ENCODE measurements at regions not wholly inside any gene's neighbourhood (a gene's known extent, or its start where the extent isn't known, plus 50 kb on each side); places are given as distances from the start of the nearest gene placed in this dataset.

DNA sequence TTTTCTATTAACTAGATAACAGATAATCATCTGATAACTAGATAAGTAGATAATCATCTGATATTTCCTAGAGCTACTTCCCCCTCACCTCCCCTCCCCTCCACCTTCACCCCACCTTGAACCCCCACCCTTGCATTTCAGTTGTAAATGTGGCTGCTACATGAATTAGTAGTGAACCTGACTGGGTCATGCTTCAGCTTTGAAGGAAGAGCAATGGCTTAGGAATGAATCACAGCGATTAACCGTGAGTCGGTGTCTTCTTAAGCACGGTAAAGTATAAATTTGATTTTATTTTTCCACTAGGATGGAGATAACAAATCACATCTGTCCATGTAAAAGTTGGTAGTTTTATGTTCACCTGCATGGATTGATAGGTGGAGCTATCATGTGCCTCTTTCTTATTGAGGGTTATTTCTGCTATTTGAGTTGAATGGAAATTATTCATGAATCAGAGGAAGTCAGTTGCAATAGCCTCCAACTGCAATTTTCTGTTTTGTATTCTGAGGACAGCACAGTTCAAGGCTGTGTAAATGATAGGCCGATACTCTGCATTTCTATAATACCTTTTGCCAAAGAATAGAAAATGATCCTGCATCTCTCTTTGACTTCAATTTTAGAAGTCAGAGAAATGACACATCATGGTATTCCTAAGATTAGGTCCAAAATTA is 235.0 kb downstream of the PTGER3 start:
- Mint-ChIP-seq H3K4me3 (peak overlapping the region in 1 of 4 donors; percentile 89), H3K36me3 (no peaks in the 10 kb centered on the region), H3K27ac (no peak overlapping the region), H3K27me3 (no peaks in the 10 kb centered on the region), H3K9me3 (peaks cover 0 to 5% (median 0%) of the 10 kb centered on the region in 7 donors), H3K4me1 (no peaks in the 10 kb centered on the region)
- Histone ChIP-seq H3K27ac (ENCODE audit: insufficient read depth, low read length, poor library complexity, severe bottlenecking) (no peak overlapping the region), H3K4me3 (ENCODE audit: low read depth, low read length) (no peak overlapping the region), H3K36me3 (ENCODE audit: control insufficient read depth, insufficient read depth, low read length) (no peaks in the 10 kb centered on the region), H3K9me3 (ENCODE audit: control insufficient read depth in 2 of 2, low read length in 2 of 2) (no peaks in the 10 kb centered on the region), H3K4me1 (ENCODE audit: control insufficient read depth, insufficient read depth, low read length, poor library complexity, severe bottlenecking) (no peaks in the 10 kb centered on the region), H3K27me3 (ENCODE audit: control insufficient read depth, insufficient read depth, low read length) (no peaks in the 10 kb centered on the region)
- DNase-seq (no peak), ATAC-seq (ENCODE audit: low read depth in 2 of 2) (no peak)

DNA sequence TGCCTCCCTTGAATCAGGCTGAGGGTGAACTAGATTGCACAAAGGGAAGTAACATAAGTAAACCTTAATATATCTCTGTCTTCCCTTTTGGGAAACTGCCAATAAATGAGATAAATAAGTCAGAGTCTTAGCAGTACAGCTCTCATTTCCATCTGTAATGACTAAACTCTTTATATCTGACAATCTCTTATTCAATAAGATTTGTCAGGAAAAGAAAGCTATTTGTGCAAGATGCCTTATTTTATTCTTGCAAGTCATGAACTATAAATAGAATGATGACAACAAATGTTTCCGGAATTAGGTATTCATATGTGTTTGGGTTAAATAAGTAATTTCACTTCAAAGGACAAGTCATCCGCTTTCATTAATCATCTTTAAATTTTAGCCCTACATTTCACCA is 229.2 kb downstream of the PTGER3 start:
- no peaks in the 10 kb centered on the region for H3K36me3 ChIP-seq (ENCODE audit: control insufficient read depth, insufficient read depth, low read length)
- no peaks in the 10 kb centered on the region for H3K27me3 ChIP-seq (ENCODE audit: control insufficient read depth, insufficient read depth, low read length)
- Mint-ChIP-seq H3K4me1 (no peaks in the 10 kb centered on the region), H3K27ac (no peak overlapping the region), H3K27me3 (no peaks in the 10 kb centered on the region), H3K4me3 (no peak overlapping the region), H3K36me3 (no peaks in the 10 kb centered on the region), H3K9me3 (peaks cover 0 to 5% (median 1%) of the 10 kb centered on the region in 7 donors)
- no peak overlapping the region for H3K4me3 ChIP-seq (ENCODE audit: low read depth, low read length)
- no peaks in the 10 kb centered on the region for H3K4me1 ChIP-seq (ENCODE audit: control insufficient read depth, insufficient read depth, low read length, poor library complexity, severe bottlenecking)
- ATAC-seq (ENCODE audit: low read depth in 2 of 2) = no peak
- H3K27ac ChIP-seq (ENCODE audit: insufficient read depth, low read length, poor library complexity, severe bottlenecking) = no peak overlapping the region
- DNase-seq = no peak
- no peaks in the 10 kb centered on the region for H3K9me3 ChIP-seq (ENCODE audit: control insufficient read depth in 2 of 2, low read length in 2 of 2)

DNA sequence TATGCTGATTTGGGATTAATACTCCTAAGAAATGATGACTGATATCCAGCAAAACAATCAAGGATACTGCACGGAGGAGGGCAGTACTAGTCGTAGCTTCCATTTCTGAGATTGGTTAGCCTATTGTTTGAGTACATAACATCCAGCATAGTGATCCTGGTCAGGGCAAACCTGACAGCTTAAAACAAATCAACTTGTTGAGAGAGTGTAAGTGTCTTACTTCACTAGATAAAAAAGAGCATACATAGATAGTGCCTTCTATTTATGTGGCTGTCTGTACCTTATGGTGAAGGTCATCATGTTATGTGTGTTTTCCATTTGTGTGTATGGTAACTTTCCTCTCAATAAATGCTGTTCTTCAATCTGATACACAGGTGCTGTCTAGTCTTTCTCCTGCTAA is 228.4 kb downstream of the PTGER3 start:
- Mint-ChIP-seq H3K36me3 (no peaks in the 10 kb centered on the region), H3K4me3 (no peak overlapping the region), H3K27me3 (no peaks in the 10 kb centered on the region), H3K4me1 (no peaks in the 10 kb centered on the region), H3K27ac (no peak overlapping the region), H3K9me3 (peaks cover 0 to 5% (median 1%) of the 10 kb centered on the region in 7 donors)
- no peaks in the 10 kb centered on the region for H3K4me1 ChIP-seq (ENCODE audit: control insufficient read depth, insufficient read depth, low read length, poor library complexity, severe bottlenecking)
- H3K9me3 ChIP-seq (ENCODE audit: control insufficient read depth in 2 of 2, low read length in 2 of 2) = no peaks in the 10 kb centered on the region
- H3K4me3 ChIP-seq (ENCODE audit: low read depth, low read length) = no peak overlapping the region
- no peaks in the 10 kb centered on the region for H3K27me3 ChIP-seq (ENCODE audit: control insufficient read depth, insufficient read depth, low read length)
- no peak overlapping the region for H3K27ac ChIP-seq (ENCODE audit: insufficient read depth, low read length, poor library complexity, severe bottlenecking)
- H3K36me3 ChIP-seq (ENCODE audit: control insufficient read depth, insufficient read depth, low read length) = no peaks in the 10 kb centered on the region
- no peak for DNase-seq
- ATAC-seq (ENCODE audit: low read depth in 2 of 2) = no peak

DNA sequence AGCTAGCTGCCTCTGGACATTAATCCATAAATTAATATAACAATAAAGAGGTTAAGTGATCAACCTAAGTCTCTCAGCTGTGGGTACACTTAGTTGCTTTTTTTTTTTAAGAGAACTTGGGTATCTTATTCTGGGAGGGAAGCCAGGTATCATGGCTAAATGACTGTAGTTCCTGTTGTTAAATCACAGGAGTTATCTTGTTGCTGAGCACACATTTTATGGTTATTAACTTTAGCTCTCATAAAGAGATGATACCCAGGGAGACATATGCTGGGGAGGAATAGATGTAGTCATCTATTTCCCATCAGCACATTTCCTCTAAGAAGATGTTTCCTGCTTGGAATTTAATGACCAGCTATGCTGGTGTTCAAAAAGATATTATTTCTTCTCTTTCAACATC is 227.8 kb downstream of the PTGER3 start:
- Mint-ChIP-seq H3K9me3 (peaks cover 0 to 5% (median 1%) of the 10 kb centered on the region in 7 donors), H3K36me3 (no peaks in the 10 kb centered on the region), H3K27me3 (no peaks in the 10 kb centered on the region), H3K27ac (no peak overlapping the region), H3K4me1 (no peaks in the 10 kb centered on the region), H3K4me3 (no peak overlapping the region)
- H3K36me3 ChIP-seq (ENCODE audit: control insufficient read depth, insufficient read depth, low read length) = no peaks in the 10 kb centered on the region
- H3K4me1 ChIP-seq (ENCODE audit: control insufficient read depth, insufficient read depth, low read length, poor library complexity, severe bottlenecking) = no peaks in the 10 kb centered on the region
- ATAC-seq (ENCODE audit: low read depth in 2 of 2) (no peak), DNase-seq (no peak)
- no peaks in the 10 kb centered on the region for H3K9me3 ChIP-seq (ENCODE audit: control insufficient read depth in 2 of 2, low read length in 2 of 2)
- H3K27me3 ChIP-seq (ENCODE audit: control insufficient read depth, insufficient read depth, low read length) = no peaks in the 10 kb centered on the region
- H3K4me3 ChIP-seq (ENCODE audit: low read depth, low read length) = no peak overlapping the region
- H3K27ac ChIP-seq (ENCODE audit: insufficient read depth, low read length, poor library complexity, severe bottlenecking) = no peak overlapping the region

DNA sequence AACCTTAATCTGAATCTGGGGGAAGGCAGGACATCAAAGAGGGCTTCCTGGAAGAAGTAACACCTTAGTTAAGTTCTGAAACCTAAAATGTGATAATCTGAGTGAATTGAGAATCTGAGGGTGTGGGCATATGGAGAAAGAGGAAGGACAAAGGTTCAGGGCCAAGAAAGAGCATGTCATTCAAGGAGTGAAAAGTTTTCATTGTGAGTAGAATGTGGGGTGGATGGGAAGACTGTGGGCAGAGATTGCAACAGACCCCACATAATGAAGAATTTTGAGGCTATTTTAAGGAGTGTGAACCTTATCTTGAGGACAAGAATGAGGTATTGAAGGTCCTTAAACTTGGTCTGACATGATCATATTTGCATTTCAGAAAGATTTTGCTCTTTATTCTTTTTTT is 227.2 kb downstream of the PTGER3 start:
- H3K27me3 Mint-ChIP-seq = no peaks in the 10 kb centered on the region
- H3K9me3 Mint-ChIP-seq = peaks cover 0 to 9% (median 1%) of the 10 kb centered on the region in 7 donors
- H3K4me1 ChIP-seq (ENCODE audit: control insufficient read depth, insufficient read depth, low read length, poor library complexity, severe bottlenecking) = no peaks in the 10 kb centered on the region
- ATAC-seq (ENCODE audit: low read depth in 2 of 2) (no peak), DNase-seq (no peak)
- H3K27ac Mint-ChIP-seq = no peak overlapping the region
- no peaks in the 10 kb centered on the region for H3K36me3 ChIP-seq (ENCODE audit: control insufficient read depth, insufficient read depth, low read length)
- no peaks in the 10 kb centered on the region for H3K27me3 ChIP-seq (ENCODE audit: control insufficient read depth, insufficient read depth, low read length)
- H3K9me3 ChIP-seq (ENCODE audit: control insufficient read depth in 2 of 2, low read length in 2 of 2) = no peaks in the 10 kb centered on the region
- H3K36me3 Mint-ChIP-seq = no peaks in the 10 kb centered on the region
- H3K27ac ChIP-seq (ENCODE audit: insufficient read depth, low read length, poor library complexity, severe bottlenecking) = no peak overlapping the region
- H3K4me1 Mint-ChIP-seq = no peaks in the 10 kb centered on the region
- H3K4me3 Mint-ChIP-seq = no peak overlapping the region
- no peak overlapping the region for H3K4me3 ChIP-seq (ENCODE audit: low read depth, low read length)

DNA sequence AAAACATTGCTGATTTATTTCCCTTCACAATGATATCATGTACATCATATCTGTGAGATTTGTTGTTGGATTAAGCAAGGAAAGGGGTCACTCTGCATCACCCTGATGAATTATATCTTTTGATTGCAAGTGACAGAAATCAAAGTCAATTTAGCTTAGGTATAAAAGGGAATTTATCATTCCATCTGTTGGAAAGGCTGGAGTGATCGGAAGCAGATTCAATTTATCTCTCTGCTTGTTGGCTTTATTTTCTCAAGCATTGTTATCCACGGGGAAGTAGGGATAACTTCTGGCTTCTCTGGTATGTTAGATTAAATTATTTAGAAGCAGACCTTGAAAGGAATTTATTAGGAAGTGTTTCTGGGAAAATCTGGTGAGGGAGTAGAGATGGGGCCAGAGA is 226.6 kb downstream of the PTGER3 start:
- Mint-ChIP-seq H3K4me3 (no peak overlapping the region), H3K27me3 (no peaks in the 10 kb centered on the region), H3K36me3 (no peaks in the 10 kb centered on the region), H3K9me3 (peaks cover 0 to 9% (median 1%) of the 10 kb centered on the region in 7 donors), H3K4me1 (no peaks in the 10 kb centered on the region), H3K27ac (peak overlapping the region in 1 of 3 donors; percentile 28)
- Histone ChIP-seq H3K4me1 (ENCODE audit: control insufficient read depth, insufficient read depth, low read length, poor library complexity, severe bottlenecking) (no peaks in the 10 kb centered on the region), H3K9me3 (ENCODE audit: control insufficient read depth in 2 of 2, low read length in 2 of 2) (no peaks in the 10 kb centered on the region), H3K27ac (ENCODE audit: insufficient read depth, low read length, poor library complexity, severe bottlenecking) (no peak overlapping the region), H3K27me3 (ENCODE audit: control insufficient read depth, insufficient read depth, low read length) (no peaks in the 10 kb centered on the region), H3K4me3 (ENCODE audit: low read depth, low read length) (no peak overlapping the region), H3K36me3 (ENCODE audit: control insufficient read depth, insufficient read depth, low read length) (no peaks in the 10 kb centered on the region)
- DNase-seq (no peak), ATAC-seq (ENCODE audit: low read depth in 2 of 2) (no peak)

DNA sequence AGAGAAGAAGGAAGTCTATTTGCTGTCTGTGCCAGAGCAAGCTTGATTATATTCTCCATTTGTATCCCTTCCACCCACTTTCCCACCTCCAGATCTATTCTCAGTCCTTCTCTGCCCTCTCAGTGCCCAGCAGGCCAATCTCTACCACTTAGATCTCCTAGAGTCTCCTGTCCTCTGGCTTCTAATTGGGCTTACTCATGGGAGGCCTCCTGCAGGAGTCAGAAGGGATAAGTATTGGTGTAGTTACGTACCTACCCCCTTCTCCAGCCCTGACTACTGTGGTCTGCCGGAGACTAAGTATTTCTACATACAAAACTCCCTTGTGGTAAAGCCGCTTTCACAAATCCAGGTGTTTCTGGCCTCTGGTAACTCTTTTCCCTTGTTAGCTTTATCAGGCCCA is 221.2 kb downstream of the PTGER3 start:
- no peaks in the 10 kb centered on the region for H3K27me3 Mint-ChIP-seq
- ATAC-seq (ENCODE audit: low read depth in 2 of 2) = no peak
- Histone ChIP-seq H3K4me3 (ENCODE audit: low read depth, low read length) (no peak overlapping the region), H3K9me3 (ENCODE audit: control insufficient read depth in 2 of 2, low read length in 2 of 2) (no peaks in the 10 kb centered on the region), H3K27ac (ENCODE audit: insufficient read depth, low read length, poor library complexity, severe bottlenecking) (no peak overlapping the region), H3K4me1 (ENCODE audit: control insufficient read depth, insufficient read depth, low read length, poor library complexity, severe bottlenecking) (no peaks in the 10 kb centered on the region), H3K27me3 (ENCODE audit: control insufficient read depth, insufficient read depth, low read length) (no peaks in the 10 kb centered on the region), H3K36me3 (ENCODE audit: control insufficient read depth, insufficient read depth, low read length) (no peaks in the 10 kb centered on the region)
- no peaks in the 10 kb centered on the region for H3K4me1 Mint-ChIP-seq
- peaks cover 0 to 15% (median 4%) of the 10 kb centered on the region in 7 donors for H3K9me3 Mint-ChIP-seq
- no peak overlapping the region for H3K4me3 Mint-ChIP-seq
- DNase-seq = no peak
- no peak overlapping the region for H3K27ac Mint-ChIP-seq
- H3K36me3 Mint-ChIP-seq = no peaks in the 10 kb centered on the region

DNA sequence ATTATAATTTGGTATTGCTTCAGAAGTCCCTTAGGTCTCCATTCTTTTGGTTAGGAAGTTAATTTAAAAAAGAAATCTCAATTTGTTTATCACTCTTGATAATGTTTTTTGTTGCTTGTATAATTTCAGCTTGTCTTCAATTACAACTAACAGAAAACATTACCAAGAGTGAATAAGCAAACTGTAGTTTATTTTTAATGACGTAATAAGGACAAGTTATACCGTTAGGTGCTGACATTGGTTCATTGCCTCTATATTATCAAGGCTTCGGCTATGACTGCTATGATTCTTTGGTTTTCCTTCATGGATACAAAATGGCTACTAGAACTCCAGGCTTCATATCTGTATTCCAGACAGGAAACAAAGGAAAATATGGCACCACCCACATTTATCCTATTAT is 220.6 kb downstream of the PTGER3 start:
- ATAC-seq (ENCODE audit: low read depth in 2 of 2) = no peak
- Mint-ChIP-seq H3K27me3 (no peaks in the 10 kb centered on the region), H3K4me1 (no peaks in the 10 kb centered on the region), H3K27ac (no peak overlapping the region), H3K9me3 (peaks cover 0 to 17% (median 2%) of the 10 kb centered on the region in 7 donors), H3K36me3 (no peaks in the 10 kb centered on the region), H3K4me3 (no peak overlapping the region)
- Histone ChIP-seq H3K9me3 (ENCODE audit: control insufficient read depth in 2 of 2, low read length in 2 of 2) (no peaks in the 10 kb centered on the region), H3K27me3 (ENCODE audit: control insufficient read depth, insufficient read depth, low read length) (no peaks in the 10 kb centered on the region), H3K27ac (ENCODE audit: insufficient read depth, low read length, poor library complexity, severe bottlenecking) (no peak overlapping the region), H3K4me3 (ENCODE audit: low read depth, low read length) (no peak overlapping the region), H3K36me3 (ENCODE audit: control insufficient read depth, insufficient read depth, low read length) (no peaks in the 10 kb centered on the region), H3K4me1 (ENCODE audit: control insufficient read depth, insufficient read depth, low read length, poor library complexity, severe bottlenecking) (no peaks in the 10 kb centered on the region)
- no peak for DNase-seq

Data from CD4-positive, CD25-positive, alpha-beta regulatory T cell (primary cell).